ENCODE measurements at regions not wholly inside any gene's neighbourhood (a gene's known extent, or its start where the extent isn't known, plus 50 kb on each side); places are given as distances from the start of the nearest gene placed in this dataset.

DNA sequence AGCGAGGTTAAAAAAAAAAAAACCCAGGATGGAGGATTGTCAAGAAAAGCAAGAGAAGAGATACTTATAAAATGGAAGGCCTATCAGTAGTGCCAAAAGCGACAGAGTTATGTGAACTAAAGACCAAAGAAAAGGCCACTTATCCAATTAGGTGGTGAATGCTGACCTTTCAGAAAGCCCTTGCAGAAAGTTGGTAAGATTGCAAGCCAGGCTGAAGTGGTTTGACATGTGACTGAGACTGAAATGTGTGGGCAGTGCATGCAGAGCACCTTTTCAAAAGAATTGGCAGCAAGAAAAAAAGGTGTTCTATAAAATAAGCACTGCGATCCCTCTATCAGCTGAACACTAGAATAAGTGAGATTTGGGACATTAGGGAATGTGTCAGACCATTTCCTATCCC is 379.4 kb upstream of the FAM98A start:
- Histone ChIP-seq H2AFZ (ENCODE audit: low read depth) (no peak overlapping the region), H3F3A (replicated peaks; ENCODE audit: insufficient read depth) (no peaks in the 10 kb centered on the region), H3K9ac (no peak overlapping the region), H3K36me3 (replicated peaks in 1 of 2; ENCODE audit: control insufficient read depth in 1 of 2, insufficient read depth in 2 of 2, low read length in 1 of 2) (no peaks in the 10 kb centered on the region), H3K79me2 (ENCODE audit: insufficient read depth) (no peaks in the 10 kb centered on the region), H3K27me3 (ENCODE audit: insufficient read depth) (no peaks in the 10 kb centered on the region), H3K27ac (ENCODE audit: low read depth in 2 of 2, low read length in 1 of 2) (no peak overlapping the region), H3K9me3 (no peaks in the 10 kb centered on the region), H3K9me2 (no peaks in the 10 kb centered on the region), H3K4me1 (ENCODE audit: control insufficient read depth in 1 of 2, insufficient read depth in 2 of 2, low read depth in 1 of 2, low read length in 1 of 2) (no peaks in the 10 kb centered on the region), H3K4me2 (no peak overlapping the region), H4K20me1 (ENCODE audit: insufficient read depth) (no peaks in the 10 kb centered on the region), H3K4me3 (ENCODE audit: low read depth in 2 of 2, low read length in 1 of 2) (no peak overlapping the region)
- WGBS (ENCODE audit: low lambda C conversion rate): under 1% methylated on average over 3 of the region's 3 CpGs
- POLR2A ChIA-PET: no interaction called here
- CTCF ChIA-PET: no interaction called here
- no peak for DNase-seq
- TF ChIP-seq, protein P1, sequence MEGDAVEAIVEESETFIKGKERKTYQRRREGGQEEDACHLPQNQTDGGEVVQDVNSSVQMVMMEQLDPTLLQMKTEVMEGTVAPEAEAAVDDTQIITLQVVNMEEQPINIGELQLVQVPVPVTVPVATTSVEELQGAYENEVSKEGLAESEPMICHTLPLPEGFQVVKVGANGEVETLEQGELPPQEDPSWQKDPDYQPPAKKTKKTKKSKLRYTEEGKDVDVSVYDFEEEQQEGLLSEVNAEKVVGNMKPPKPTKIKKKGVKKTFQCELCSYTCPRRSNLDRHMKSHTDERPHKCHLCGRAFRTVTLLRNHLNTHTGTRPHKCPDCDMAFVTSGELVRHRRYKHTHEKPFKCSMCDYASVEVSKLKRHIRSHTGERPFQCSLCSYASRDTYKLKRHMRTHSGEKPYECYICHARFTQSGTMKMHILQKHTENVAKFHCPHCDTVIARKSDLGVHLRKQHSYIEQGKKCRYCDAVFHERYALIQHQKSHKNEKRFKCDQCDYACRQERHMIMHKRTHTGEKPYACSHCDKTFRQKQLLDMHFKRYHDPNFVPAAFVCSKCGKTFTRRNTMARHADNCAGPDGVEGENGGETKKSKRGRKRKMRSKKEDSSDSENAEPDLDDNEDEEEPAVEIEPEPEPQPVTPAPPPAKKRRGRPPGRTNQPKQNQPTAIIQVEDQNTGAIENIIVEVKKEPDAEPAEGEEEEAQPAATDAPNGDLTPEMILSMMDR (IDR thresholded peaks at IDR 0.05): no peak
- TF ChIP-seq CHD2 (IDR thresholded peaks at IDR 0.05; ENCODE audit: low read length, partially characterized antibody) (no peak), EZH2phosphoT487 (IDR thresholded peaks at IDR 0.05; ENCODE audit: borderline replicate concordance, low read depth) (no peak), RFX5 (IDR thresholded peaks at IDR 0.05; ENCODE audit: low read length) (no peak), SIN3A (IDR thresholded peaks at IDR 0.05; ENCODE audit: borderline replicate concordance, low read depth, low read length) (no peak), NRF1 (IDR thresholded peaks at IDR 0.05; ENCODE audit: low read depth, low read length) (no peak), RXRA (IDR thresholded peaks at IDR 0.05; ENCODE audit: borderline replicate concordance, low read depth) (no peak), TAF1 (IDR thresholded peaks at IDR 0.05; ENCODE audit: borderline replicate concordance, low read depth, low read length) (no peak), POLR2AphosphoS5 (IDR thresholded peaks at IDR 0.05; ENCODE audit: low read depth, low read length) (no peak), RAD21 (IDR thresholded peaks at IDR 0.05; ENCODE audit: low read length) (no peak), YY1 (IDR thresholded peaks at IDR 0.05; ENCODE audit: low read depth) (no peak), EP300 (IDR thresholded peaks at IDR 0.05; ENCODE audit: borderline replicate concordance in 1 of 2, low read depth in 1 of 2, low read length in 1 of 2) (no peak), FOXM1 (IDR thresholded peaks at IDR 0.05; ENCODE audit: low read depth) (no peak), TEAD4 (IDR thresholded peaks at IDR 0.05; ENCODE audit: borderline replicate concordance, insufficient read depth) (no peak), TCF12 (IDR thresholded peaks at IDR 0.05) (no peak)
- TF ChIP-seq, protein P2, sequence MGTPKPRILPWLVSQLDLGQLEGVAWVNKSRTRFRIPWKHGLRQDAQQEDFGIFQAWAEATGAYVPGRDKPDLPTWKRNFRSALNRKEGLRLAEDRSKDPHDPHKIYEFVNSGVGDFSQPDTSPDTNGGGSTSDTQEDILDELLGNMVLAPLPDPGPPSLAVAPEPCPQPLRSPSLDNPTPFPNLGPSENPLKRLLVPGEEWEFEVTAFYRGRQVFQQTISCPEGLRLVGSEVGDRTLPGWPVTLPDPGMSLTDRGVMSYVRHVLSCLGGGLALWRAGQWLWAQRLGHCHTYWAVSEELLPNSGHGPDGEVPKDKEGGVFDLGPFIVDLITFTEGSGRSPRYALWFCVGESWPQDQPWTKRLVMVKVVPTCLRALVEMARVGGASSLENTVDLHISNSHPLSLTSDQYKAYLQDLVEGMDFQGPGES (IDR thresholded peaks at IDR 0.05; ENCODE audit: low read depth, low read length): no peak
- TF ChIP-seq, protein P3, sequence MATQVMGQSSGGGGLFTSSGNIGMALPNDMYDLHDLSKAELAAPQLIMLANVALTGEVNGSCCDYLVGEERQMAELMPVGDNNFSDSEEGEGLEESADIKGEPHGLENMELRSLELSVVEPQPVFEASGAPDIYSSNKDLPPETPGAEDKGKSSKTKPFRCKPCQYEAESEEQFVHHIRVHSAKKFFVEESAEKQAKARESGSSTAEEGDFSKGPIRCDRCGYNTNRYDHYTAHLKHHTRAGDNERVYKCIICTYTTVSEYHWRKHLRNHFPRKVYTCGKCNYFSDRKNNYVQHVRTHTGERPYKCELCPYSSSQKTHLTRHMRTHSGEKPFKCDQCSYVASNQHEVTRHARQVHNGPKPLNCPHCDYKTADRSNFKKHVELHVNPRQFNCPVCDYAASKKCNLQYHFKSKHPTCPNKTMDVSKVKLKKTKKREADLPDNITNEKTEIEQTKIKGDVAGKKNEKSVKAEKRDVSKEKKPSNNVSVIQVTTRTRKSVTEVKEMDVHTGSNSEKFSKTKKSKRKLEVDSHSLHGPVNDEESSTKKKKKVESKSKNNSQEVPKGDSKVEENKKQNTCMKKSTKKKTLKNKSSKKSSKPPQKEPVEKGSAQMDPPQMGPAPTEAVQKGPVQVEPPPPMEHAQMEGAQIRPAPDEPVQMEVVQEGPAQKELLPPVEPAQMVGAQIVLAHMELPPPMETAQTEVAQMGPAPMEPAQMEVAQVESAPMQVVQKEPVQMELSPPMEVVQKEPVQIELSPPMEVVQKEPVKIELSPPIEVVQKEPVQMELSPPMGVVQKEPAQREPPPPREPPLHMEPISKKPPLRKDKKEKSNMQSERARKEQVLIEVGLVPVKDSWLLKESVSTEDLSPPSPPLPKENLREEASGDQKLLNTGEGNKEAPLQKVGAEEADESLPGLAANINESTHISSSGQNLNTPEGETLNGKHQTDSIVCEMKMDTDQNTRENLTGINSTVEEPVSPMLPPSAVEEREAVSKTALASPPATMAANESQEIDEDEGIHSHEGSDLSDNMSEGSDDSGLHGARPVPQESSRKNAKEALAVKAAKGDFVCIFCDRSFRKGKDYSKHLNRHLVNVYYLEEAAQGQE (IDR thresholded peaks at IDR 0.05; ENCODE audit: low read depth, low read length): no peak
- TF ChIP-seq, protein P4, sequence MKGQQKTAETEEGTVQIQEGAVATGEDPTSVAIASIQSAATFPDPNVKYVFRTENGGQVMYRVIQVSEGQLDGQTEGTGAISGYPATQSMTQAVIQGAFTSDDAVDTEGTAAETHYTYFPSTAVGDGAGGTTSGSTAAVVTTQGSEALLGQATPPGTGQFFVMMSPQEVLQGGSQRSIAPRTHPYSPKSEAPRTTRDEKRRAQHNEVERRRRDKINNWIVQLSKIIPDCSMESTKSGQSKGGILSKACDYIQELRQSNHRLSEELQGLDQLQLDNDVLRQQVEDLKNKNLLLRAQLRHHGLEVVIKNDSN (IDR thresholded peaks at IDR 0.05; ENCODE audit: borderline replicate concordance, low read depth): no peak

Measured in SK-N-SH (cell line).